Testis (tissue), 2 donors: ENCODE measurements at regions not wholly inside any gene's neighbourhood (a gene's known extent, or its start where the extent isn't known, plus 50 kb on each side); places are given as distances from the start of the nearest gene placed in this dataset.

Experiments
- CTCF ChIP-seq, 3 experiments: fragments of 450-650 bp in 2 of 3; fragments of 200-600 bp in 1 of 3; sonication (generic) in 1 of 3; IDR thresholded peaks; one replicate each; pipeline ENCODE4 v1.5.1; 2016 to 2019; ENCODE audit warnings: antibody characterized with exemption in 3 of 3, mild to moderate bottlenecking in 2 of 3, moderate library complexity in 1 of 3
- POLR2A ChIP-seq: fragments of 450-650 bp; IDR thresholded peaks from one replicate; pipeline ENCODE4 v1.6.1; 2017; ENCODE audit warnings: antibody characterized with exemption, mild to moderate bottlenecking, moderate library complexity

DNA sequence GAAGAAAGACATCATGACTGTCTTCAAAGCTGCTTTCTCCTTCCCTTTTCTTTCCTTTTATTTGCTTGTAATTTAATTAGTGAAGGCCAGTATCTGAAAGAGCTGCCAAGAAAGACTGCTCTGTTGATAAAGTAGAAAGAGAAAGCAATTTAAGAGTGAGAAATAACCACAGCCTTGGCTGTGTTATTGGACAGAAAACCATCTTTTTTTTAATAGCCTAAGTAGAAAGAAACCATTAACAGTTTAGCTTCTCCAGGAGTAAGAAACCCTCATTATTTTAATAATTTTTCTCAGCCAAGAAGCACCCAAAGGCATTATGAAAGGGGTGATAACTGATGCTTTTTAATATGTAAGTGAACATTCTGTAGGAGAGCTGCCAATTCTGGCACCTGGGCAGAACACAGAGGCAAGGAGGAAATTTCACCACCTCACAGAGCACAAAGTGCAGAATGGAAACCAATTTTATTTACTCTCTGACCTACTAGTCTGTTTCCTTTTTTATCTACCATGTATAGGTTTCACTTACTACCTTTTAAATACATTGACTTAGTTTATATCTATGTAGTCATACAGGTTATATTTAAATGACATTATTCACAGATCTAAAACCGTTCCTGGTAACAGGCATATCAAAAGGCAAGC lies 703.2 kb downstream of the MRPL39 start:
- TF ChIP-seq POLR2A (no peak), CTCF (IDR thresholded peaks at IDR 0.05) (no peak)
